ENCODE measurements at regions not wholly inside any gene's neighbourhood (a gene's known extent, or its start where the extent isn't known, plus 50 kb on each side); places are given as distances from the start of the nearest gene placed in this dataset.

GRCh38 chr5:116759860-116760640 is 185.4 kb upstream of the SEMA6A start:
- intact Hi-C loops (cut with micrococcal nuclease; ENCODE audit: unreplicated experiment) = loop anchor here (5.0 kb wide), 1 partner anchor 122 kb away; no protein-coding TSS in a partner anchor
- 86% methylated on average over 10 of the region's 10 CpGs for WGBS (ENCODE audit: insufficient coverage, insufficient replicate concordance, low lambda C conversion rate, missing lambda C conversion rate)
- Histone ChIP-seq H3K9me3 (replicated peaks; ENCODE audit: control insufficient read depth, insufficient read depth, low read length) (peaks cover 14% of the 10 kb centered on the region; the same call in 2 of the 3 replicates), H3K4me2 (ENCODE audit: control insufficient read depth, insufficient read depth) (no peak overlapping the region), H3K27ac (ENCODE audit: control insufficient read depth, insufficient read depth) (no peak overlapping the region), H4K20me1 (ENCODE audit: control insufficient read depth, insufficient read depth) (no peaks in the 10 kb centered on the region), H3K4me3 (no peak overlapping the region), H3K27me3 (replicated peaks in 1 of 2; ENCODE audit: control insufficient read depth in 2 of 2, insufficient read depth in 2 of 2, low read length in 1 of 2) (no peaks in the 10 kb centered on the region), H3K4me1 (ENCODE audit: control insufficient read depth, insufficient read depth, low read length) (peaks cover 18% of the 10 kb centered on the region; the same call in 1 of the 2 replicates), H3K9ac (ENCODE audit: control insufficient read depth, insufficient read depth, low read length) (no peak overlapping the region), H2AFZ (ENCODE audit: control insufficient read depth, low read depth, low read length) (no peak overlapping the region; the same call in 1 of the 2 replicates), H3K36me3 (ENCODE audit: control insufficient read depth in 2 of 2, insufficient read depth in 2 of 2, low read length in 1 of 2) (no peaks in the 10 kb centered on the region), H3K79me2 (ENCODE audit: control insufficient read depth, insufficient read depth, low read length) (no peaks in the 10 kb centered on the region)
- in situ Hi-C loops (cut with MboI) = loop anchor here (5.0 kb wide), 1 partner anchor 183 kb away; no protein-coding TSS in a partner anchor
- ChIA-PET CTCF (interaction anchor here (0.8 to 1.5 kb wide), 4 partner anchors 12 to 91 kb away, joined by 3 to 4 read pairs (median 4); no protein-coding TSS in a partner anchor), SMC1A (ENCODE audit: uncharacterized antibody, unreplicated experiment) (interaction anchor here (0.5 to 8.1 kb wide), 20 partner anchors 9 to 1149 kb away, joined by 3 to 132 read pairs (median 4); no protein-coding TSS in a partner anchor), POLR2A (interaction anchor here (1.0 to 1.7 kb wide), 5 partner anchors 35 to 183 kb away, joined by 3 to 8 read pairs (median 4); no protein-coding TSS in a partner anchor), RAD21 (ENCODE audit: unreplicated experiment) (interaction anchor here (0.8 to 1.8 kb wide), 11 partner anchors 24 to 190 kb away, joined by 3 to 7 read pairs (median 4); no protein-coding TSS in a partner anchor)
- TF ChIP-seq ZNF622 (IDR thresholded peaks at IDR 0.05) = no peak
- no peak for TF ChIP-seq TCF12 (IDR thresholded peaks at IDR 0.05; ENCODE audit: low read depth, low read length)
- no peak for TF ChIP-seq HCFC1 (IDR thresholded peaks at IDR 0.05; ENCODE audit: low read length)
- no peak for TF ChIP-seq RAD51 (IDR thresholded peaks at IDR 0.05)
- TF ChIP-seq ATF2 (IDR thresholded peaks at IDR 0.05; ENCODE audit: low read length) = no peak
- TF ChIP-seq LARP7 (IDR thresholded peaks at IDR 0.05) = no peak
- TF ChIP-seq PKNOX1 (IDR thresholded peaks at IDR 0.05) = no peak
- no peak for TF ChIP-seq ZZZ3 (IDR thresholded peaks at IDR 0.05; ENCODE audit: control insufficient read depth, insufficient read length, low read depth)
- TF ChIP-seq KLF5 (IDR thresholded peaks at IDR 0.05; ENCODE audit: partially characterized antibody) = no peak
- TF ChIP-seq RAD21 (IDR thresholded peaks at IDR 0.05; ENCODE audit: insufficient read depth, low read depth, low read length) = no peak
- TF ChIP-seq SREBF1 (IDR thresholded peaks at IDR 0.05; ENCODE audit: low read length) = no peak
- TF ChIP-seq CHD2 (IDR thresholded peaks at IDR 0.05; ENCODE audit: borderline replicate concordance, low read depth, low read length) = no peak
- no peak for TF ChIP-seq ELK1 (IDR thresholded peaks at IDR 0.05; ENCODE audit: low read depth, low read length)
- no peak for TF ChIP-seq ZBED1 (IDR thresholded peaks at IDR 0.05; ENCODE audit: borderline replicate concordance)
- no peak for TF ChIP-seq CHD4 (IDR thresholded peaks at IDR 0.05)
- TF ChIP-seq SUPT20H (IDR thresholded peaks at IDR 0.05; ENCODE audit: borderline replicate concordance, control insufficient read depth, low read depth, low read length) = no peak
- no peak for TF ChIP-seq SMARCA5 (IDR thresholded peaks at IDR 0.05)
- TF ChIP-seq ZBTB33 (IDR thresholded peaks at IDR 0.05) = no peak
- TF ChIP-seq CBX3 (IDR thresholded peaks at IDR 0.05; ENCODE audit: borderline replicate concordance, low read depth) = no peak
- peak; percentile 18 for FAIRE-seq
- ATAC-seq = no peak
- no TSS peak for BruUV-seq (replicated peaks)
- DNase-seq (ENCODE audit: low read depth, low spot score) = no peak

All from GM12878 (cell line).